MM.1S (cell line): ENCODE measurements at regions not wholly inside any gene's neighbourhood (a gene's known extent, or its start where the extent isn't known, plus 50 kb on each side); places are given as distances from the start of the nearest gene placed in this dataset.
"Not testable (repeated sequence)": the region's sequence is repeated elsewhere in the genome, so short reads cannot be mapped to it uniquely, and the experiment has no call there.

Experiments used
- CTCF ChIP-seq: fragments of 300-600 bp; sonication (generic); IDR thresholded peaks from 2 replicates; pipeline ENCODE4 v1.5.1; 2016; ENCODE audit warnings: antibody characterized with exemption, low read length, mixed read lengths
- EZH2phosphoT487 ChIP-seq: fragments of 300-600 bp; sonication (generic); IDR thresholded peaks from 2 replicates; pipeline ENCODE4 v1.6.1; 2018; ENCODE audit warnings: antibody characterized with exemption, low read length

GRCh38 chr2:183788796-183789195 is 664.6 kb downstream of the NUP35 start:
- TF ChIP-seq CTCF, EZH2phosphoT487: not testable (repeated sequence)
